ENCODE measurements at regions not wholly inside any gene's neighbourhood (a gene's known extent, or its start where the extent isn't known, plus 50 kb on each side); places are given as distances from the start of the nearest gene placed in this dataset.

DNA sequence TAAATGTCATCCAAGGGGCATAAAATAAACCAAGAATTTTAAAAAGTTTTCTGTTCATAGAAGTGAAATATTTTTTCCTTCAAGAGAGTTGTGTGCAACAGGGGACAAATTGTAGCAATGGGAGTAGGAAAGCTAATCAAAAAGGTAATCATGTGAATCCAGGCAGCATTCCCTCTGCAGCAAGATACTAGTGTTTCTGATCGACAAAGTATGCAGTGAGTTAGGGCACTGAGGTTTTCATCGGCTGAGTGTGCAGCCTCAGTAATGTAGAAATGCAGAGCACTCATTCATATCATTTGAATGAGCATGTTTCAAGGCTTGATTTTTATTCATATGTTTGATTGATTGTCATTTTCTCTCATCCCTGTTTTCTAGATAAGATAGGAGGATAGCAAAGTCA lies 321.7 kb downstream of the PCDH7 start:
- DNase-seq (ENCODE audit: low spot score) (no peak), ATAC-seq (ENCODE audit: low FRiP score) (no peak)
- TF ChIP-seq, protein P1, sequence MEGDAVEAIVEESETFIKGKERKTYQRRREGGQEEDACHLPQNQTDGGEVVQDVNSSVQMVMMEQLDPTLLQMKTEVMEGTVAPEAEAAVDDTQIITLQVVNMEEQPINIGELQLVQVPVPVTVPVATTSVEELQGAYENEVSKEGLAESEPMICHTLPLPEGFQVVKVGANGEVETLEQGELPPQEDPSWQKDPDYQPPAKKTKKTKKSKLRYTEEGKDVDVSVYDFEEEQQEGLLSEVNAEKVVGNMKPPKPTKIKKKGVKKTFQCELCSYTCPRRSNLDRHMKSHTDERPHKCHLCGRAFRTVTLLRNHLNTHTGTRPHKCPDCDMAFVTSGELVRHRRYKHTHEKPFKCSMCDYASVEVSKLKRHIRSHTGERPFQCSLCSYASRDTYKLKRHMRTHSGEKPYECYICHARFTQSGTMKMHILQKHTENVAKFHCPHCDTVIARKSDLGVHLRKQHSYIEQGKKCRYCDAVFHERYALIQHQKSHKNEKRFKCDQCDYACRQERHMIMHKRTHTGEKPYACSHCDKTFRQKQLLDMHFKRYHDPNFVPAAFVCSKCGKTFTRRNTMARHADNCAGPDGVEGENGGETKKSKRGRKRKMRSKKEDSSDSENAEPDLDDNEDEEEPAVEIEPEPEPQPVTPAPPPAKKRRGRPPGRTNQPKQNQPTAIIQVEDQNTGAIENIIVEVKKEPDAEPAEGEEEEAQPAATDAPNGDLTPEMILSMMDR (IDR thresholded peaks at IDR 0.05), result no peak

DNA sequence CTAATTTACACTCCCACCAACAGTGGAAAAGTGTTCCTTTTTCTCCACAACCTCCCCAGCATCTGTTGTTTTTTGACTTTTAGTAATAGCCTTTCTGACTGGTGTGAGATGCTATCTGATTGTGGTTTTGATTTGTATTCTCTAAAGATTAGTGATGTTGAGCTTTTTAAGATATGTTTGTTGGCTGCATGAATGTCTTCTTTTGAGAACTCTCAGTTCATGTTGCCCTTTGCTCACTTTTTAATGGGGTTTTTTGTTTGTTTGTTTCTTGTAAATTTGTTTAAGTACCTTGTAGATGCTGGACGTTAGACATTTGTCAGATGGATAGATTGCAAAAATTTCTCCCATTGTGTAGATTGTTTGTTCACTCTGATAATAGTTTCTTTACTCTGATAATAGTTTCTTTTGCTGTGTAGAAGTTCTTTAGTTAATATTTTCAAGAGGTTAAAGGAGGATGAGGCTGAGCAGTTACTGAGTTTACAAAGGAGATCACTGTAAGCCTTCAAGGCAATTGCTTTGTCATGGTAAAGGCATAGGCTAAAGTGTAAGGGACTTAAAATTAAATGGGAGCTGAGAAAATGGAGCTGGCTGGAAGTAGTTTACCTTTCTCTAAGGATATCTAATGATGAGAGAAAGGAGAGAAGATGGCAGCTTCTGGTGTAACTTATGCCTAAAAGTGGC lies 323.4 kb downstream of the PCDH7 start:
- TF ChIP-seq, protein P1 (IDR thresholded peaks at IDR 0.05), result no peak
- ATAC-seq (ENCODE audit: low FRiP score), result no peak
- no peak for DNase-seq (ENCODE audit: low spot score)

DNA sequence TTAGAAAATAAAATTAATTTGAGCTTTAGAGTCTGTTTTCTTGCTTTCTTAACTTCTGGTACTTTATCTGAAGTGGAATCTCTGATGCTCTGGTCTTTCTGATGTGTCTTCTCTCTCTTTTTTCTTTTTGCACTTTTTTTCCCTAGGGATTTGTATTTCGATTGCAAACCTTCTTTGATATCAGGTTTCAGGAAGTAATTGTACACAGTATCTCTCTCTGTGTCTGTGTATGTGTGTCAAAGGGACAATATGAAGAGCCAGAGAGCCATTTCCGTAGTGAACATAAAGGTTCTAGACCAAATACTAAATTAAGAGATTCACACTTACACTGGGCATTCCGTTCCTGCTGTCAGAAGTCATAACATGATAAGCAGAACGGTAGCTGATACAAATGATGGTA lies 325.0 kb downstream of the PCDH7 start:
- TF ChIP-seq, protein P1 (IDR thresholded peaks at IDR 0.05), result no peak
- no peak for DNase-seq (ENCODE audit: low spot score)
- no peak for ATAC-seq (ENCODE audit: low FRiP score)

DNA sequence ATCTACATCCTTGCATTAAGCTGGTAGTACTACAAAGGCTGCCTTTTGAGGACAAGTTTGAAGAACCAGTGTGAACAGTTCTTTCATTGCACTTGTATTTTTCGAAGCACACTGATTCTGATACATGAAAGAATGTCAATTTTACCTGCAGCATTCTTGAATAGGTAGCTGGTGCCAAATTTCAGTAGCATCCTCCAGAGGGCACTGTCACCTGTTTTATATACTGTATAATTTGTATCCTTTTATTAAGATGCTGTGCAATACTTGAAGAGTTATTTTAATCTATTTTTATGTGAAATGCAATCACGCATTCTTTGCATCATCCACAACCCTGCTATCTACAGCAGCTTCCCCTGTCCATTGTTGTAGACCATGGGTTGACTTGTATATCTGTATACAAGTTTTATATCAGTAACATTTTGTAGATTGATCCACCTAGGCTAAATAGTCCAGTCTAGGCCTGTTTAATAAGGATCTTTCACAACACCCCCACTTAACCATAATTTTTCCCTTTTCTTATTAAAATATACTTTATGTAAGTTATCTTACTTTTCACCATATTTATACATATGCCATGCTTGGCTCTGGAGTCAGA lies 325.7 kb downstream of the PCDH7 start:
- DNase-seq (ENCODE audit: low spot score) (no peak), ATAC-seq (ENCODE audit: low FRiP score) (no peak)
- TF ChIP-seq, protein P1 (IDR thresholded peaks at IDR 0.05), result no peak

DNA sequence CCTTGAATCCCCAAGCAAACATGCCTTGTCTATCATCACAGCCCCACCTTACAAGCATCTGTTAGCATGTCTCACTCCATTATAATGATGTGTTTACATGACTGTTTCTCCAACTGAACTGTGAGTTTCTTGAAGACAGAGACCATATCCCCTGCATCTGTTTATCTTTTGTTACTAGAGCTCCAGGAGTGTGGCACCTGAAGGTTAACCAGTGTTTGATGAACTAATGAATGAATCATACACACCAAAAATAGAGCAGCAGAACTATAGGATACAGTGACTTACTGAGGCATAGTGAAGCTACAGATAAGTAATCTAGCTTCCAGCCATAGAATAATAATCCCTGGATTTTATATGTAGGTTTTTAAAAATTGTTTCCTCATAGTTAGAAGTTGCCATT lies 331.0 kb downstream of the PCDH7 start:
- no peak for DNase-seq (ENCODE audit: low spot score)
- no peak for ATAC-seq (ENCODE audit: low FRiP score)
- TF ChIP-seq, protein P1 (IDR thresholded peaks at IDR 0.05), result no peak

DNA sequence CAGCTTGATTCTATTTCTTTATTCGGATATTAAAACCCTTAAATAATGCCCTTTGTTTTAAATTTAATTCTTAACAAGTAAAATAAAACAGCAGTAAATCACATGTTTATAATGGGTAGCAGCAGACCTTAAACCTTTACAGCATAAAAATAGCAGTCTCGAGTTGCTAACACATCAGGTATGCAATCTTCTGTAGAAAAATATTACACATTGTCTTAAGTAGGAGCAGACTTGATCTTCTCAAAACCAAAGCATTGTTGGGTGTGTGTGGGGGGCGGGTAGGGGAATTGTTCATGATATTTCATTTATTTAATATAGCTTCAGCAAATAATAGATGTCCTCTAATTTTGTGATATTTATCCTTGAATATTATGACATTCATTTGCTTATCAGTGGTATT lies 331.4 kb downstream of the PCDH7 start:
- DNase-seq (ENCODE audit: low spot score) (no peak), ATAC-seq (ENCODE audit: low FRiP score) (no peak)
- TF ChIP-seq, protein P1 (IDR thresholded peaks at IDR 0.05), result no peak

DNA sequence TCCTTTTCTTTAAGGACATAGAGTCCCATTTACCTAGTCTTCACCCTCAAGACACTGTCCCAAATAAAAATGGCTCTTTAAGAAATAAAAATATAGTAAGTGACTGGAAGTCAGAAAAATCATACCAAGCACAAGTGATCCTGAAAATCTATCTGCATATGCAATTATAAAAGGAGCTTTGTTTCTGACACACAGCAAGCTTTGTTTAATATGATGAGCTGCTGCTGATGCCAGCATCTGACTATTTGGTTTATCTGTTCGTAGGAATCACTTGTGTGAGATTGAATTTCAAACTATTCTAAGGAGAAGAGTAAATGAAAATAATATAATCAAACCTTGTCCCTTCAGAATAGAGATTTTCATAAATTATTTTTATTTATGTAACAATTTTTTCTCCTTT lies 332.4 kb downstream of the PCDH7 start:
- no peak for ATAC-seq (ENCODE audit: low FRiP score)
- TF ChIP-seq, protein P1 (IDR thresholded peaks at IDR 0.05), result no peak
- no peak for DNase-seq (ENCODE audit: low spot score)

All from omental fat pad (tissue), 3 donors.